H1 (cell line): ENCODE measurements at regions not wholly inside any gene's neighbourhood (a gene's known extent, or its start where the extent isn't known, plus 50 kb on each side); places are given as distances from the start of the nearest gene placed in this dataset.

ENCODE experiments used
- CTCF ChIA-PET: fragments of 300-600 bp; sonication (Branson Sonifier 250); formaldehyde crosslinking; loops from one replicate; lab custom pipeline; 2021; ENCODE audit not compliant: partially characterized antibody; lab: Charles Lee
- POLR2A ChIA-PET: fragments of 300-600 bp; sonication (Branson Sonifier 250); formaldehyde crosslinking; loops from one replicate; lab custom pipeline; 2021; ENCODE audit warnings: inconsistent platforms; ENCODE audit not compliant: partially characterized antibody; lab: Charles Lee
- DNase-seq, 2 experiments: peaks; one replicate each; pipeline versions ENCODE4 v3.0.0 to v3.0.0-alpha.2; 2010 to 2022; ENCODE audit warnings: low spot score in 2 of 2, low read depth in 1 of 2, mixed read lengths in 1 of 2
- FAIRE-seq: peaks from 2 replicates; lab custom pipeline; 2011; peaks lifted over from hg19 to GRCh38; lab: Jason Lieb, UNC
- H2AFZ ChIP-seq: 2 replicates; pipeline ENCODE4 v1.8.1; 2012; ENCODE audit warnings: low read length, inconsistent platforms
- H2AK5ac ChIP-seq: 2 replicates; pipeline ENCODE4 v1.6.1; 2013; ENCODE audit warnings: low read depth, low read length
- H2BK120ac ChIP-seq: replicated peaks from 2 replicates; pipeline ENCODE3; 2013; ENCODE audit warnings: low read depth, low read length, inconsistent platforms
- H2BK12ac ChIP-seq: 2 replicates; pipeline ENCODE4 v1.6.1; 2013; ENCODE audit warnings: low read depth, low read length
- H2BK15ac ChIP-seq: 2 replicates; pipeline ENCODE4 v1.6.1; 2013; ENCODE audit warnings: low read length
- H2BK20ac ChIP-seq: 2 replicates; pipeline ENCODE4 v1.6.1; 2013; ENCODE audit warnings: low read length
- H2BK5ac ChIP-seq: 2 replicates; pipeline ENCODE4 v1.6.1; 2013; ENCODE audit warnings: low read depth, low read length
- H3K14ac ChIP-seq: 2 replicates; pipeline ENCODE4 v1.6.1; 2013; ENCODE audit warnings: inconsistent platforms; ENCODE audit not compliant: insufficient read length
- H3K18ac ChIP-seq: 2 replicates; pipeline ENCODE4 v1.6.1; 2013; ENCODE audit warnings: low read length; ENCODE audit errors: extremely low read depth
- H3K23ac ChIP-seq: 2 replicates; pipeline ENCODE4 v1.6.1; 2013; ENCODE audit warnings: inconsistent platforms; ENCODE audit not compliant: insufficient read length
- H3K23me2 ChIP-seq: 2 replicates; pipeline ENCODE4 v1.6.1; 2013; ENCODE audit warnings: low read depth, low read length
- H3K27ac ChIP-seq: 2 replicates; pipeline ENCODE4 v1.6.1; 2011; ENCODE audit warnings: low read depth, low read length, inconsistent platforms
- H3K27me3 ChIP-seq, 4 experiments: replicated peaks in 1 of 4; 1 replicate in 1 of 4; 2 replicates in 3 of 4; pipeline versions ENCODE4 v1.6.1 to v1.8.1; 2011 to 2013; ENCODE audit warnings: low read length in 3 of 4, mild to moderate bottlenecking in 3 of 4, inconsistent platforms in 2 of 4, mixed read lengths in 2 of 4, moderate library complexity in 1 of 4; ENCODE audit not compliant: control insufficient read depth in 3 of 4, insufficient read depth in 3 of 4; ENCODE audit errors: extremely low read depth in 1 of 4
- H3K36me3 ChIP-seq, 4 experiments: 2 replicates each; pipeline versions ENCODE4 v1.6.1 to v1.8.1; 2011 to 2013; ENCODE audit warnings: mild to moderate bottlenecking in 4 of 4, low read length in 3 of 4, moderate library complexity in 2 of 4, control low read depth in 1 of 4, inconsistent platforms in 1 of 4; ENCODE audit not compliant: insufficient read depth in 4 of 4, control insufficient read depth in 2 of 4
- H3K4ac ChIP-seq: replicated peaks from 2 replicates; pipeline ENCODE3; 2013; ENCODE audit warnings: low read length, low read depth, mixed read lengths, inconsistent platforms; ENCODE audit not compliant: insufficient read length
- H3K4me1 ChIP-seq, 4 experiments: replicated peaks in 1 of 4; 1 replicate in 1 of 4; 2 replicates in 3 of 4; pipeline versions ENCODE4 v1.6.1 to v1.8.1; 2011 to 2013; ENCODE audit warnings: low read length in 3 of 4, inconsistent platforms in 2 of 4, mixed read lengths in 1 of 4; ENCODE audit not compliant: insufficient read depth in 4 of 4, control insufficient read depth in 3 of 4
- H3K4me2 ChIP-seq, 2 experiments: 2 replicates each; pipeline versions ENCODE4 v1.6.1 to v1.8.1; 2011 to 2013; ENCODE audit warnings: low read depth in 2 of 2, low read length in 2 of 2, control low read depth in 1 of 2, inconsistent platforms in 1 of 2, mild to moderate bottlenecking in 1 of 2; ENCODE audit not compliant: insufficient read depth in 1 of 2
- H3K4me3 ChIP-seq, 4 experiments: fragments of 200-600, 300-600 bp in 1 of 4; sonication (generic), shearing (Covaris generic), sonication (Bioruptor Twin) in 1 of 4; 2 replicates each; pipeline versions ENCODE4 v1.5.1 to v1.8.1; 2011 to 2016; ENCODE audit warnings: low read length in 4 of 4, low read depth in 3 of 4, control low read depth in 2 of 4, inconsistent platforms in 2 of 4, mild to moderate bottlenecking in 2 of 4, mixed read lengths in 1 of 4, moderate library complexity in 1 of 4; ENCODE audit not compliant: insufficient read depth in 2 of 4; ENCODE audit errors: extremely low read depth in 1 of 4
- H3K56ac ChIP-seq: replicated peaks from 2 replicates; pipeline ENCODE3; 2013; ENCODE audit warnings: low read depth, mild to moderate bottlenecking, mixed read lengths, low read length, inconsistent platforms; ENCODE audit not compliant: insufficient read length
- H3K79me1 ChIP-seq: 2 replicates; pipeline ENCODE4 v1.6.1; 2013; ENCODE audit warnings: low read depth, low read length, control low read depth
- H3K79me2 ChIP-seq, 2 experiments: 2 replicates each; pipeline versions ENCODE4 v1.6.1 to v1.8.1; 2012 to 2013; ENCODE audit warnings: low read length in 2 of 2, mild to moderate bottlenecking in 2 of 2, inconsistent platforms in 1 of 2; ENCODE audit not compliant: insufficient read depth in 2 of 2, control insufficient read depth in 1 of 2
- H3K9ac ChIP-seq, 4 experiments: replicated peaks in 1 of 4; 1 replicate in 1 of 4; 2 replicates in 3 of 4; pipeline versions ENCODE4 v1.6.1 to v1.8.1; 2011 to 2013; ENCODE audit warnings: low read depth in 3 of 4, low read length in 3 of 4, control low read depth in 2 of 4, mild to moderate bottlenecking in 2 of 4, moderate library complexity in 2 of 4, inconsistent platforms in 1 of 4; ENCODE audit errors: extremely low read depth in 1 of 4
- H3K9me3 ChIP-seq, 2 experiments: 2 replicates each; pipeline versions ENCODE4 v1.6.1 to v1.8.1; 2012 to 2013; ENCODE audit warnings: mild to moderate bottlenecking in 2 of 2, moderate library complexity in 2 of 2, control low read depth in 1 of 2, inconsistent platforms in 1 of 2, low read depth in 1 of 2, low read length in 1 of 2, mixed read lengths in 1 of 2; ENCODE audit not compliant: insufficient read depth in 2 of 2
- H4K20me1 ChIP-seq, 2 experiments: replicated peaks in 1 of 2; 2 replicates each; pipeline versions ENCODE3 to v1.8.1; 2011 to 2013; ENCODE audit warnings: inconsistent platforms in 2 of 2, low read length in 2 of 2, mild to moderate bottlenecking in 1 of 2; ENCODE audit not compliant: insufficient read depth in 2 of 2, control insufficient read depth in 1 of 2
- H4K5ac ChIP-seq: 2 replicates; pipeline ENCODE4 v1.6.1; 2013; ENCODE audit warnings: low read length, low read depth, mixed read lengths, inconsistent platforms; ENCODE audit not compliant: insufficient read length
- H4K8ac ChIP-seq: 2 replicates; pipeline ENCODE4 v1.8.0; 2013; ENCODE audit warnings: mild to moderate bottlenecking, moderate library complexity, low read length, inconsistent platforms; ENCODE audit not compliant: insufficient read depth; ENCODE audit errors: extremely low read depth
- H4K91ac ChIP-seq: replicated peaks from 2 replicates; pipeline ENCODE3; 2013; ENCODE audit warnings: low read length, mixed read lengths, inconsistent platforms; ENCODE audit not compliant: insufficient read length
- ASH2L ChIP-seq: fragments of 200-600, 300-600 bp; sonication (generic); IDR thresholded peaks from one replicate; pipeline ENCODE4 v1.7.1; 2017; ENCODE audit warnings: low read length
- ATF2 ChIP-seq: IDR thresholded peaks from 2 replicates; pipeline ENCODE4 v1.6.1; 2012; ENCODE audit warnings: low read length, inconsistent platforms
- BRCA1 ChIP-seq: IDR thresholded peaks from 2 replicates; pipeline ENCODE4 v1.6.1; 2012; ENCODE audit warnings: low read depth, low read length, improper control_type of control experiment
- CHD1 ChIP-seq: IDR thresholded peaks from 2 replicates; pipeline ENCODE4 v1.6.1; 2012; ENCODE audit warnings: low read depth, low read length, improper control_type of control experiment
- KDM4A ChIP-seq: IDR thresholded peaks from one replicate; pipeline ENCODE4 v1.7.1; 2012; ENCODE audit warnings: low read depth, mild to moderate bottlenecking, moderate library complexity, low read length, inconsistent platforms; ENCODE audit not compliant: severe bottlenecking
- MAX ChIP-seq: IDR thresholded peaks from 2 replicates; pipeline ENCODE4 v1.6.1; 2012; ENCODE audit warnings: inconsistent platforms
- RBBP5 ChIP-seq: IDR thresholded peaks from 2 replicates; pipeline ENCODE4 v1.7.1; 2012; ENCODE audit warnings: low read depth, mild to moderate bottlenecking, inconsistent platforms, low read length, moderate library complexity, borderline replicate concordance
- SIN3A ChIP-seq, 2 experiments: IDR thresholded peaks in 1 of 2; conservative IDR thresholded peaks in 1 of 2; 2 replicates each; pipeline ENCODE4 v1.6.1; 2011 to 2012; ENCODE audit warnings: low read length in 2 of 2, improper control_type of control experiment in 1 of 2, low read depth in 1 of 2, mild to moderate bottlenecking in 1 of 2
- SIRT6 ChIP-seq: IDR thresholded peaks from one replicate; pipeline ENCODE4 v1.7.1; 2012; ENCODE audit warnings: low read length, inconsistent platforms
- SP4 ChIP-seq: IDR thresholded peaks from 2 replicates; pipeline ENCODE4 v1.6.1; 2012; ENCODE audit warnings: low read length, inconsistent platforms
- TCF12 ChIP-seq: IDR thresholded peaks from 2 replicates; pipeline ENCODE4 v1.6.1; 2011; ENCODE audit warnings: low read depth, mild to moderate bottlenecking, low read length
- WGBS, 2 experiments: shearing (Covaris generic) in 1 of 2; methylation state at CpG; one replicate each; pipeline versions ENCODE4 v1.1.6 to v1.1.7; 2013 to 2015; ENCODE audit warnings: low lambda C conversion rate in 2 of 2, mixed read lengths in 2 of 2, inconsistent platforms in 1 of 2, low coverage in 1 of 2, missing lambda C conversion rate in 1 of 2; ENCODE audit not compliant: insufficient replicate concordance in 2 of 2, insufficient coverage in 1 of 2, insufficient read length in 1 of 2; ENCODE audit errors: extremely low coverage in 1 of 2, missing lambda C conversion rate in 1 of 2; 5-methylcytosine and 5-hydroxymethylcytosine counted together

- Histone ChIP-seq H4K5ac (no peak overlapping the region), H3K79me2 (no peaks in the 10 kb centered on the region), H3K23me2 (no peaks in the 10 kb centered on the region), H3K4me2 (no peak overlapping the region), H3K18ac (no peak overlapping the region), H4K91ac (no peak overlapping the region), H3K56ac (no peak overlapping the region), H2BK15ac (no peak overlapping the region), H3K79me1 (no peaks in the 10 kb centered on the region), H4K8ac (no peak overlapping the region), H3K27ac (no peak overlapping the region), H3K4me3 (no peak overlapping the region), H2BK12ac (no peak overlapping the region), H2AFZ (no peak overlapping the region), H2BK5ac (no peak overlapping the region), H3K9ac (no peak overlapping the region), H3K9me3 (no peaks in the 10 kb centered on the region), H2BK120ac (no peak overlapping the region), H3K14ac (no peak overlapping the region), H3K4me1 (peaks cover 0 to 3% (median 2%) of the 10 kb centered on the region in 4 experiments; a peak in 3 of 7 replicates), H4K20me1 (no peaks in the 10 kb centered on the region), H3K36me3 (no peaks in the 10 kb centered on the region), H3K23ac (no peak overlapping the region), H2BK20ac (no peak overlapping the region), H3K4ac (no peak overlapping the region), H3K27me3 (no peaks in the 10 kb centered on the region), H2AK5ac (no peak overlapping the region)
- no peak for FAIRE-seq
- ChIA-PET POLR2A (no interaction called here), CTCF (interaction anchor here (0.7 kb wide), 1 partner anchor 16 kb away, joined by 4 read pairs; no protein-coding TSS in a partner anchor)
- TF ChIP-seq SIN3A (conservative IDR thresholded peaks at IDR 0.05 in 1 of 2, IDR thresholded peaks at IDR 0.05 in 1 of 2; ENCODE audit: low read depth in 1 of 2, low read length in 2 of 2): no peak
- no peak for TF ChIP-seq SP4
- TF ChIP-seq RBBP5: no peak
- TF ChIP-seq ASH2L: no peak
- TF ChIP-seq BRCA1: no peak
- no peak for TF ChIP-seq CHD1
- no peak for TF ChIP-seq SIRT6
- TF ChIP-seq TCF12: no peak
- TF ChIP-seq MAX: no peak
- TF ChIP-seq KDM4A: no peak
- TF ChIP-seq ATF2: no peak
- 85% methylated on average over 2 of the region's 2 CpGs; no CpG with 5 or more reads in 1 of the 2 experiments for WGBS, 2 experiments
- no peak for DNase-seq
Observed at GRCh38 chr12:24460099-24460498, 488.8 kb downstream of the BCAT1 start.
